Spinal cord (tissue), 9 donors: ENCODE measurements at regions not wholly inside any gene's neighbourhood (a gene's known extent, or its start where the extent isn't known, plus 50 kb on each side); places are given as distances from the start of the nearest gene placed in this dataset.

Experiments
- DNase-seq, 6 donors: peaks; one replicate each; pipeline versions ENCODE4 v3.0.0 to v3.0.0-alpha.2; 2013 to 2015; ENCODE audit warnings: low spot score in 6 of 6, low read depth in 4 of 6
- H3K27ac ChIP-seq: one replicate; pipeline ENCODE4 v1.5.1; 2013; ENCODE audit warnings: low read depth, low read length, control low read depth
- H3K27me3 ChIP-seq: one replicate; pipeline ENCODE4 v1.6.1; 2013; ENCODE audit warnings: low read length; ENCODE audit not compliant: control insufficient read depth, insufficient read depth
- H3K36me3 ChIP-seq: one replicate; pipeline ENCODE4 v1.6.1; 2013; ENCODE audit warnings: low read length; ENCODE audit not compliant: control insufficient read depth, insufficient read depth
- H3K4me1 ChIP-seq: one replicate; pipeline ENCODE4 v1.6.1; 2013; ENCODE audit warnings: low read length; ENCODE audit not compliant: control insufficient read depth, insufficient read depth
- H3K4me3 ChIP-seq: one replicate; pipeline ENCODE4 v1.5.1; 2013; ENCODE audit warnings: low read depth, low read length, control low read depth
- H3K9me3 ChIP-seq: one replicate; pipeline ENCODE4 v1.6.1; 2013; ENCODE audit warnings: low read length; ENCODE audit not compliant: control insufficient read depth, insufficient read depth
- WGBS: methylation state at CpG from one replicate; pipeline ENCODE4 v1.1.5; 2013; ENCODE audit warnings: missing lambda C conversion rate; ENCODE audit not compliant: insufficient coverage; 5-methylcytosine and 5-hydroxymethylcytosine counted together
- donor health status: healthy.

DNA sequence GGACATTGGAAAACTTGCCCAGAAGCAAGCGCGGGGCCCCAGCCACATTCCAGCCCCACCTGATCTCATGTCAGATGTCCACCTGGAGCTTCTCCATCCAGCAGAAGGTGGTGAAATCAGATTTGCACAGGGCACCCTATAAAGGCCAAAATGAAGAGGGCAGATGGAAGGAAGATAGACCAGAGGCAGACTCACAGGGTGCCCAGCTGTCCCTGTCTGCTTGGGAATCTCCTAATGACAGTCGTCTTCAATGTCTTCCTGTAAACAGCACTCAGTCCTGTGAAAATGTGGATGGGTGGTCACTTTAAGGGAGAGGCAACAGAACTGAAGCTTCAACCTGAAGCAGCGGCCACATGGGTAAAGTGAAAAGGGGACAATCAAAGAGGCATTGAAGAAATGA is 607.5 kb downstream of the IRX1 start:
- H3K27me3 ChIP-seq, result peaks cover 3% of the 10 kb centered on the region
- no peaks in the 10 kb centered on the region for H3K9me3 ChIP-seq
- H3K4me1 ChIP-seq, result peaks cover 7% of the 10 kb centered on the region
- DNase-seq, result no peak
- H3K4me3 ChIP-seq, result no peak overlapping the region
- 100% methylated on average over 3 of the region's 4 CpGs for WGBS
- no peak overlapping the region for H3K27ac ChIP-seq
- H3K36me3 ChIP-seq, result no peaks in the 10 kb centered on the region

DNA sequence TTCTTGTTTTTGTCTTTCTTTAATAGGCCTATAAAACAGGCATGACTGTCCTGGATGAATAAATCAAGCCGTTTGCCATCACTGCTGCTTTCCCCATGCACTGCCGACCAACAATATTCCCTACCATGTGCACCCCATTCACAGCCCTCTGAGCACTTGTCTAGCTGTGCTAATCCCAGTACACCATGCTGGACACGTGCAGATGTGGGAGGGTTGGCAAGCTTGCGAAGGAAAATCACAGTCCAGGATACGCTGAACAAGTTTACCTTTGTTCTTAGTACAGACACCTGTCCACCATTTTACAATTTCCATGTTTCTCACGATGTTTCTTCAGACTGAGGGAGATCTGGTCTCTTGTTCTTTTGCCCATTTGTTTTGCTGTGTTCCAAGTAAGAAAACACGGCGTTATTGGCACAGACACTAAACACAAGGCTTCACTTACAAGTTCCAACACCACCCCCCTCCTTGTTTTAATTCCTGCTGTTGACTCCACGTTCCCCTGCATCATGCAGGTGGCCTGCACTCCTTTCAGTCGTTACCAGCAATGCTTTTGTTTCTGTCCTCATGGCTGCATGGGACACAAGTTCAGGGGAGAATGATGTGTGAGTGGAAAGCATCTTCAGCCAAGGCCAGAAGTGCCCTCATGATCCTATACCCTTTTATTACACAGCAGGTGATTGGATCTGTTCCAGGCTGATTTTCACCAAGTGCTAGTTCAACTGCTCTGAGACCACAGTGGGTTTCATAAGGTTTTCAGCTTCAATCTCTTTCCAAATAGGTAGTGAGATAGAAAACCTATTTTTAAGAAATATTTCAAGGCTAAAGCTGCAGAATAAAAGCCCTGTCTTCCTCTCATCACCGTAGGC is 608.9 kb downstream of the IRX1 start:
- peaks cover 3% of the 10 kb centered on the region for H3K27me3 ChIP-seq
- peak in 5 of 6 donors; percentile 19 to 67 (median 31) for DNase-seq
- H3K4me3 ChIP-seq, result no peak overlapping the region
- no peak overlapping the region for H3K27ac ChIP-seq
- H3K9me3 ChIP-seq, result no peaks in the 10 kb centered on the region
- H3K36me3 ChIP-seq, result no peaks in the 10 kb centered on the region
- H3K4me1 ChIP-seq, result peaks cover 5% of the 10 kb centered on the region
- 29% methylated on average over 7 of the region's 11 CpGs for WGBS

DNA sequence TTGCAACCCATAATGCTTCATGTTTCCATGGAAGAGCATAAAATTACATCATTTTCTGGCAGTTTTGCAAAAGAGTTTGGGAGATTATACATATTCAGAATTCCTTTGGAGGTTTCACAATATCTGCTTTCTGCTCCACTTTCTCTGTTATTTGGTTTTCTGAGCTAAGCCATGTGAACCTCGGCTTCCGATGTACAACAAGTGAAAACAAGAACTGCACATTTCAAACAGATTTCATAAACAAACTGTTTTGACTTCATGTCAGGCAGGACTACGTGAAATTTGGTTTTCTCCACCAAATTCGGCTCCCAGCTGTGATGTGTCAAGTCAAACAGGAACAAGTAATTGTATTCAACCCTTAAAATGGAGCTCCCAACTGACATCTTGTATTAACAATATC is 609.8 kb downstream of the IRX1 start:
- no peak overlapping the region for H3K4me3 ChIP-seq
- peak in 1 of 6 donors; percentile 46 for DNase-seq
- H3K27me3 ChIP-seq, result peaks cover 3% of the 10 kb centered on the region
- no peaks in the 10 kb centered on the region for H3K36me3 ChIP-seq
- H3K27ac ChIP-seq, result no peak overlapping the region
- WGBS, result 78% methylated on average over 2 of the region's 4 CpGs
- H3K4me1 ChIP-seq, result peaks cover 5% of the 10 kb centered on the region
- no peaks in the 10 kb centered on the region for H3K9me3 ChIP-seq

DNA sequence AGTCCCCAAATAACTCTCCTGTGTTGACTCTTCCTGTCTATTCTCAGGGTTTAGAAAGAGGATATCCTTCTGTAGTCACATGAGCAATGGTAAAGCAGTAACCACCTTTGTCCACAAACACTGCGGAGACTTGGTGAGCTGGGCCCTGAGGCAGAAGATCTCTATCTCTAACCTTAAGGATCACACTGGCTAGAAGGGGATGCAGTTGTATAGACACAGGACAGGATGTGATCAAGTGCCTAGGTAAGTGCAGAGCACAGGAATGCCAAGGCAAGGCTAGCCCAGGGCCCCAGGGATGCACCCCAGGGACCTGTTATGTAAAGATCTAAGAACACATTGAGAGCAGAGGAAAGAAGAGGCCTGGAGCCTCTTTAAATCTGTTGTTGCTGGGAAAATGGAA is 610.5 kb downstream of the IRX1 start:
- no CpG with 5 or more reads among the region's 1 CpG for WGBS
- DNase-seq, result no peak
- Histone ChIP-seq H3K4me3 (no peak overlapping the region), H3K27ac (no peak overlapping the region), H3K27me3 (peaks cover 3% of the 10 kb centered on the region), H3K9me3 (no peaks in the 10 kb centered on the region), H3K4me1 (peaks cover 5% of the 10 kb centered on the region), H3K36me3 (no peaks in the 10 kb centered on the region)

DNA sequence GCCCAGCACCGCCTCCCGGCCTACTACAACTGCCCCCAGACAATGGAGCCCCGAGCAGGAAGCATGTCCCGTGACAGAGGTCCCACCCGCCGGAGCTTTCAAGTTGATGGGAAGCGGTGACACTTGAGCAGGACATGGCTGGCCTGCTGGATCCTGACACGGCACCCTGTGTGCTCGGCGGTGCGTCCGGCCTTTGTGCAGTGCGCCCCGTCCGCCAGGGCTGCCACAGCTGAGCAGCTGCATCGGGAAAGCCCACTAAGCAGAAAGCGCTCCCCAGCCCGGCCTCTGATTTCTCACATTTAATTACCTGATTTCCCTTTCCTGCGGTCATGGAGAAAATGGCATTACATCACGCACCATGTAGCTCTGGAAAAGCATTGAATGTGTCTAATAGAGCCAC is 611.9 kb downstream of the IRX1 start:
- Histone ChIP-seq H3K36me3 (no peaks in the 10 kb centered on the region), H3K27me3 (peaks cover 3% of the 10 kb centered on the region), H3K27ac (no peak overlapping the region), H3K9me3 (no peaks in the 10 kb centered on the region), H3K4me1 (peaks cover 5% of the 10 kb centered on the region), H3K4me3 (no peak overlapping the region)
- 42% methylated on average over 20 of the region's 20 CpGs for WGBS
- DNase-seq, result peak in 1 of 6 donors; percentile 70

DNA sequence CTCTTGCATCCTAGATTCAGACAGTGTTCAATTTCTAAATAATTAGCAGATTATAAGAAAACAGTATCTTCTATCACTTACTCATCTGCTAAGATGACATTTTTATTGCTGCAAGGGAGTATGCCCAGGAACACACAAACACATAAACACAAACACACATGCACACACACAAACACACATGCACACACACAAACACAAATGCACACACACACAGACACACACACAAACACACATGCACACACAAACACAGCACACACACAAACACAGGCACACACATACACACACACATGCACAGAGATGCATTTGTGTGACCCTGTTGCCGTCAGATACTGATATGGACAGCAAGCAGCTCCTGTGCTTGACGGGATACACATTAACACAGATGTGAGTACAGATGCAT is 612.9 kb downstream of the IRX1 start:
- DNase-seq, result no peak
- H3K27ac ChIP-seq, result no peak overlapping the region
- H3K4me3 ChIP-seq, result no peak overlapping the region
- H3K9me3 ChIP-seq, result no peaks in the 10 kb centered on the region
- H3K4me1 ChIP-seq, result peaks cover 5% of the 10 kb centered on the region
- H3K36me3 ChIP-seq, result no peaks in the 10 kb centered on the region
- H3K27me3 ChIP-seq, result peaks cover 3% of the 10 kb centered on the region
- 100% methylated on average over 1 of the region's 2 CpGs for WGBS

DNA sequence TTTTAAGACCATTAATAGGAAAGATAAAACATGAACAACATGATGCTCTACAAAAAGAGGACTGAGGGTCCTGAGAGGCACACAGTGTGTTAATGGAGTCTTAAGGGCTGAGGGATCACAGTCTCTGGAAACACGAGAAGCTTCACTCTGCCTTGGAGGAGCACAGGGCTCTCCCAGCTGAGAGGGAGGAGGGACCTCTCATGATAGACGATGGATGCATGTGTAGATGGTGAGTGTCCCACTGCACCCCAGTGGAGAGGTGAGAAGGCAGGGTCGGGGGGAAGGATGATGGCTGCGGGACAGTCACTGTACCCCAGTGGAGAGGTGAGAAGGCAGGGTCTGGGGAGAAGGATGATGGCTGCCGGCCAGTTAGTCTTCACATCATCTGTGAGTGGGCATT is 613.4 kb downstream of the IRX1 start:
- DNase-seq, result no peak
- Histone ChIP-seq H3K27ac (no peak overlapping the region), H3K4me1 (peaks cover 5% of the 10 kb centered on the region), H3K9me3 (no peaks in the 10 kb centered on the region), H3K4me3 (no peak overlapping the region), H3K36me3 (no peaks in the 10 kb centered on the region), H3K27me3 (peaks cover 3% of the 10 kb centered on the region)
- WGBS, result 95% methylated on average over 5 of the region's 5 CpGs

DNA sequence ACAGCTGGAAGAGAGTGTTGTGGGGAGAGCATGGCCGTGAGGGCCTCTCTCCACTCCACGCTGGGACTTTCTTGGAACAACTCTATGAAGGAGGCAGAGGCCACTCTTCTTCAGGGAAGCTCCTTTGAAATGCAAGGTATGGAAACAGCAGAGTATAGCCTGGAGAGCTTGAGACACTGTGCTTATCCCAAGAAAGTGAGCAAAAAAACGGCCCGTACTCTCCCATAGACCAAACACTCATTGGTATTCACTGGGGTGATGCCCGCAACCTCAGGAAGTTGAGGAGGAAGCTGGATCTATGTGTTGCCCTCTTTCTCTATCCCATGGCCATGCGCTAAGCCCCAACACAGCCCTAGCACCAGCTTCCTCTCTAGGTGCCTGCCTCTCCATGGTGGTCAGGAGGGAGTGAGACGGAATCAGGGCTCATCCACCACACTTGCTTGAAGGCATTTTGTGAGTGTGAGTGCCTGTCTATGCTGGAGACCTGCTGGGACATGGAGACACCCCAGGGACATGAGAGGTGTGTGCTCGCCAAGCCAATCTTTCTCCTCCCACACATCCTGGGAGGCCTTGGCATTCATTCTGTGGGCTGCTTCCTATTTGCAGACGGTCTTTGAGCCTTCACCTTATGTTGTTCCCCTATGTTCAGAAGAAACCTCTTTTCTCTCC is 616.6 kb downstream of the IRX1 start:
- Histone ChIP-seq H3K9me3 (no peaks in the 10 kb centered on the region), H3K27ac (no peak overlapping the region), H3K4me1 (peaks cover 4% of the 10 kb centered on the region), H3K36me3 (no peaks in the 10 kb centered on the region), H3K27me3 (peaks cover 3% of the 10 kb centered on the region), H3K4me3 (no peak overlapping the region)
- WGBS, result 89% methylated on average over 3 of the region's 9 CpGs
- DNase-seq, result no peak

DNA sequence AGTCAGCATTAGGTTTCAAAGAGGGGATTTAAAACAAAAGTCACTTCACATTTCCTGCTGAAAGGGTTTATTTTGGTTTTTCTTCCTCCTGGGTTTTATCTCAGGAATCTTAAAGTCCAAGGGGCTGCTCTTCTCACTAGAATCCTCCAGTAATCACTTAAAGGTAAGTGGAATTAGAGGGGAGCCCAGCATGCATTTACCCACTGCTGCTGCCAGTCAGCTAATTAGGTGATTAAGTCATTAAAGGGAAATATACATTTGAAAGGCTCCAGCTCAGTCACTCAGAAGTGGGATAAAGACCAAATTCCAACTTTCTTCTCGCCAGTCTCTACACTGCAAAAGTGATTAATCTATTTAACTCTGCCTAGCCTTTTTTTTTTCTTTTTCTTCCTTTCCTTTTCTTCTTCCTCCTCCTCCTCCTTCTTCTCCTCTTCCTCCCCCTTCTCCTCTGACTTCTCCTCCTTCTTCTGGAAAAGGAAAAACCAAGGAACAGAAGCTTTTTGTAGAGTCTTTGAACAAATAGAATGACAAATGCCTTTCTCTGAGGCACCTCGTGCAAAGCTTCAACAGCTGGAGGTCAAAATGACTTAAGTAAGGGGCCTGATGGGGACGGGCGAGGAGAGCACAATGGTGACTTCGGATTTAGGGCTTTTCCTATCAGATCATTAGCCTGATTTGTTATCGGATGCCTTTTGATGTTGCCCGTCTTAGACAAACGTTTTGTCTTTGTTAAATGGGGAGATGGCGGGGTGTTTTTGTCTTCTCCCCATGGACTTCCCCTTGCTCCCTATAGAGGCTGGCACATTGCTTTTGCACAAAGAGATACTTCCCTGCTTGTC is 617.6 kb downstream of the IRX1 start:
- Histone ChIP-seq H3K4me1 (no peaks in the 10 kb centered on the region), H3K9me3 (no peaks in the 10 kb centered on the region), H3K27me3 (no peaks in the 10 kb centered on the region), H3K4me3 (no peak overlapping the region), H3K36me3 (no peaks in the 10 kb centered on the region), H3K27ac (no peak overlapping the region)
- peak in 1 of 6 donors; percentile 66 for DNase-seq
- 48% methylated on average over 4 of the region's 9 CpGs for WGBS
